Hypothalamus (tissue), 51 donors: ENCODE measurements at regions not wholly inside any gene's neighbourhood (a gene's known extent, or its start where the extent isn't known, plus 50 kb on each side); places are given as distances from the start of the nearest gene placed in this dataset.
A peak's percentile ranks its signal among the peaks of the same experiment; 100 is the strongest.

ENCODE experiments used
- DNase-seq, 51 donors: peaks; one replicate each; lab custom pipeline; 2025; lab: John Stamatoyannopoulos, UW

- DNase-seq: no peak
These were observed 883.4 kb upstream of the PRMT6 start for GRCh38 chr1:106173101-106173500.

- no peak for DNase-seq
These were observed 877.7 kb upstream of the PRMT6 start for GRCh38 chr1:106178791-106179190.

- no peak for DNase-seq
These were observed 874.6 kb upstream of the PRMT6 start for GRCh38 chr1:106181866-106182265.

GRCh38 chr1:106185089-106185488 lies 871.4 kb upstream of the PRMT6 start:
- no peak for DNase-seq

- no peak for DNase-seq
These were observed 866.7 kb upstream of the PRMT6 start for GRCh38 chr1:106189780-106190179.

GRCh38 chr1:106194206-106194605 lies 862.3 kb upstream of the PRMT6 start:
- DNase-seq: no peak

- no peak for DNase-seq
These were observed 855.8 kb upstream of the PRMT6 start for GRCh38 chr1:106200711-106201110.

- DNase-seq: no peak
These were observed 849.3 kb upstream of the PRMT6 start for GRCh38 chr1:106207185-106207584.

- no peak for DNase-seq
These were observed 838.7 kb upstream of the PRMT6 start for GRCh38 chr1:106217765-106218164.

GRCh38 chr1:106222403-106222802 lies 834.1 kb upstream of the PRMT6 start:
- DNase-seq: no peak

GRCh38 chr1:106223213-106223612 lies 833.3 kb upstream of the PRMT6 start:
- DNase-seq: no peak

GRCh38 chr1:106224426-106224825 lies 832.0 kb upstream of the PRMT6 start:
- DNase-seq: no peak

GRCh38 chr1:106225403-106225802 lies 831.1 kb upstream of the PRMT6 start:
- DNase-seq: no peak

- no peak for DNase-seq
These were observed 829.9 kb upstream of the PRMT6 start for GRCh38 chr1:106226550-106226949.

GRCh38 chr1:106232128-106232527 lies 824.3 kb upstream of the PRMT6 start:
- DNase-seq: no peak

- DNase-seq: no peak
These were observed 823.0 kb upstream of the PRMT6 start for GRCh38 chr1:106233511-106233910.

GRCh38 chr1:106249365-106249764 lies 807.1 kb upstream of the PRMT6 start:
- no peak for DNase-seq

GRCh38 chr1:106249810-106250209 lies 806.7 kb upstream of the PRMT6 start:
- DNase-seq: no peak

GRCh38 chr1:106254748-106255147 lies 801.7 kb upstream of the PRMT6 start:
- no peak for DNase-seq

GRCh38 chr1:106266786-106267185 lies 789.7 kb upstream of the PRMT6 start:
- DNase-seq: no peak

GRCh38 chr1:106268070-106268469 lies 788.4 kb upstream of the PRMT6 start:
- DNase-seq: peak in 2 of 51 donors; percentile 3 to 6

GRCh38 chr1:106276871-106277270 lies 779.6 kb upstream of the PRMT6 start:
- no peak for DNase-seq

- no peak for DNase-seq
These were observed 778.7 kb upstream of the PRMT6 start for GRCh38 chr1:106277786-106278185.

- DNase-seq: no peak
These were observed 777.8 kb upstream of the PRMT6 start for GRCh38 chr1:106278716-106279115.
